Muscle of leg (tissue), 3 donors: ENCODE measurements at regions not wholly inside any gene's neighbourhood (a gene's known extent, or its start where the extent isn't known, plus 50 kb on each side); places are given as distances from the start of the nearest gene placed in this dataset.

ENCODE experiments used
- DNase-seq: peaks from one replicate; pipeline ENCODE4 v3.0.0; 2013
- H3K27ac ChIP-seq: one replicate; pipeline ENCODE4 v1.5.1; 2013; ENCODE audit warnings: mild to moderate bottlenecking, low read length, control low read depth
- H3K27me3 ChIP-seq: one replicate; pipeline ENCODE4 v1.6.1; 2013; ENCODE audit warnings: low read length; ENCODE audit not compliant: control insufficient read depth, insufficient read depth
- H3K36me3 ChIP-seq: one replicate; pipeline ENCODE4 v1.6.1; 2013; ENCODE audit warnings: low read length; ENCODE audit not compliant: control insufficient read depth, insufficient read depth
- H3K4me1 ChIP-seq: one replicate; pipeline ENCODE4 v1.6.1; 2013; ENCODE audit warnings: low read length; ENCODE audit not compliant: control insufficient read depth, insufficient read depth
- H3K4me3 ChIP-seq: one replicate; pipeline ENCODE4 v1.5.1; 2013; ENCODE audit warnings: low read length, control low read depth
- H3K9me3 ChIP-seq: replicated peaks from 2 replicates; pipeline ENCODE4 v1.6.1; 2013; ENCODE audit warnings: low read depth, low read length; ENCODE audit not compliant: control insufficient read depth
- WGBS: methylation state at CpG from one replicate; pipeline ENCODE4 v1.1.5; 2013; ENCODE audit warnings: missing lambda C conversion rate; ENCODE audit not compliant: insufficient coverage; 5-methylcytosine and 5-hydroxymethylcytosine counted together

DNA sequence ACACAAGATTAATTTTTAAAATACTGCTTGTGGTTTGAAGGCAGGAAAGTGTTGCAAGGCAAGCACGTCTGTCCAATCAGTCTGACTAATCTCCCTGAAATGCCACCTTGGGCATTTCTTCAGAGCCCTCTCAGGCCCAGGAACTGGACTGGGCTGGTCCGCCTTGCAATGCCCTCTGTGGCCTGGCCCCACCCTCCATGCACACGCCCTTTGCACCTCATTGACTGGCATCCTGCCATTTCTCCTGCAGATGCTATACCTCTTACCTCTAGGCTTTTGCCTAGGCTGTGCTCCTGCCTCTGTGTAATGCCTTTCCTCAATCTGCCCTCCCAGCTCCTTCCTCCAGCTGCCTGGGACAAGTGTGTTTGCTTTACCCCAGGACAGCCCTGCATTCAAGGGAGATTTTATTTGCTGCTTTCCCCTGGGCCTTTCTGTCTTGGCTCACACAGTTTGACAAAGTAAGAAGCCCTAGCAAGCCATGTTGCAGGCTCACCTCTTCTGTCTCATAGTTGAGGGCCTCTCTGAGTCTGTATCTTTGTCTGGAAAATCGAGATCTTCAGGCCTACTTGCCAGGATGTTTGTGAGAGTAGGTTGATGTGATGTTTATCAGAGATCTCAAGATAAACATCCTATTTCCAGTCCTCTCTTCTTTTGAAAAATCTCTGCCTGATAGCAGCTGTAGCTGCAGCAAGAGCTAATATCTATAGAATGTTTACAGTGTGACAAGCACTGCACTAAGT is 149.2 kb upstream of the JUN start:
- 60% methylated on average over 3 of the region's 4 CpGs for WGBS
- no peak overlapping the region for H3K27ac ChIP-seq
- DNase-seq, result no peak
- no peak overlapping the region for H3K4me3 ChIP-seq
- H3K4me1 ChIP-seq, result no peaks in the 10 kb centered on the region
- no peaks in the 10 kb centered on the region for H3K27me3 ChIP-seq
- no peaks in the 10 kb centered on the region for H3K9me3 ChIP-seq
- no peaks in the 10 kb centered on the region for H3K36me3 ChIP-seq

DNA sequence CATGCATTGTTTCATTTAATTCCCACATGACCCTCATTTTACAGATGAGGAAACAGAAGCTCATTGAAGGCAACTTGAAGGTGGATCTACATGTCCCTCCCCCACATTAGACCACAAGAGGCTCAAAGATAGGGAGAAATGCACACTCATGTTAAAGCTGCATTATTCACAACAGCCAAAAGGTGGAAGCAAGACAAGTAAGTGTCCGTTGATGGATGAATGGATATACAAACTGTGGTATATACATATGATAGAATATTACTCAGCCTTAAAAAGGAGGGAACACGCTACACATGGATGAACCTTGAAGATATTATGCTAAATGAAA is 149.7 kb upstream of the JUN start:
- Histone ChIP-seq H3K4me1 (no peaks in the 10 kb centered on the region), H3K36me3 (no peaks in the 10 kb centered on the region), H3K4me3 (no peak overlapping the region), H3K27ac (no peak overlapping the region), H3K27me3 (no peaks in the 10 kb centered on the region), H3K9me3 (no peaks in the 10 kb centered on the region)
- DNase-seq, result no peak
- no CpG with 5 or more reads among the region's 2 CpGs for WGBS

DNA sequence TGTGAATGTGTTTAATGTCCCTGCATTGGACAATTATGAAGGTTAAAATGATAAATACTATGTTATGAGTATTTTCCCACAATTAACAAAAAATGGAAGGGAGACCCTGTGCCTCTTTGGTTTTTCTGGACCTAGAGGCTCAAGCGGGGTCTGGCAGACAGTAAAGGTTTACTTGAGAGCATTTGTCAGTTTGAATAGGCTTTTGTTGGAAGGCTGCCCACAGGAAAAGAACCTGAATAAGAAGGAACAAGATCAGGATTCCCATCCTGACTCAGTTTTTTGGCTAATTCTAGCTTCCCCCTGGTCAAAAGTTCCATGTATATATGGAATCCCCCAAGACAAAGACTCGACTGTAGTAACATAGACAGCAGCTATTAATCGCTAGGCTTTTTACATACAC is 150.9 kb upstream of the JUN start:
- DNase-seq, result peak; percentile 17
- Histone ChIP-seq H3K9me3 (no peaks in the 10 kb centered on the region), H3K4me1 (no peaks in the 10 kb centered on the region), H3K27ac (no peak overlapping the region), H3K27me3 (no peaks in the 10 kb centered on the region), H3K4me3 (no peak overlapping the region), H3K36me3 (no peaks in the 10 kb centered on the region)
- no CpG with 5 or more reads among the region's 3 CpGs for WGBS

DNA sequence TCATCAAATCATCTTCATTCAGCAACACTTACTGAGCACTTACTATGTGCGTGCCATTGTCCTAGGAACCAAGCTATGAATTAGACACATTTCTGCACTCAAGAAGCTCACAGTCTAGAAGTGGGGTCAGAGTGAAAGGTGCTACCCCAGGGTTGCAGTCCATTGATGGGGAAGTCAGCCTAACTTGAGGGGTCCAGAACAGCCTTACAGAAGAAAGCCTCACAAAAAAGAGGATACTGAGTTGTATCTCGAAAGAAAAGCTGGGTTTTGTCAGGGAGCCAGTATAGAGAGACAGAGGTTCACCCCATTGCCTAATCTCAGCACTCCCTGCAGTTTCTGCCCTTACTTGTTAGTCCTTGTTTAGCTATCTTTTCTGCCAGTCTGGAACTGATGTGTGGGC is 153.1 kb upstream of the JUN start:
- no peak overlapping the region for H3K27ac ChIP-seq

DNA sequence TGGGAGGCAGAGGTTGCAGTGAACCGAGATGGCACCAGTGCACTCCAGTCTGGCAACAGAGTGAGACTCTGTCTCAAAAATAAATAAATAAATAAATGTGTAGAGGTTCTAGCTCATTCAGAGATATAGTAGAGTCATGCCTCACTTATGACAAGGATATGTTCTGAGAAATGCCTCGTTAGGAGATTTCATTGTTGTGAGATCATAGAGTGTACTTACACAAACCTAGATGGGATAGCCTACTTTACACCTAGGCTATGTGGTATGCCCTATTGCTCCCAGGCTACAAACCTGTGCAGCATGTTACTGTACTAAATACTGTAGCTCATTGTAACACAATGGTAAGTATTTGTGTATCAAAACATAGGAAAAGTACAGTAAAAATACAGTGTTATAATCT is 155.3 kb upstream of the JUN start:
- no peak for DNase-seq
- no peaks in the 10 kb centered on the region for H3K4me1 ChIP-seq
- no peak overlapping the region for H3K4me3 ChIP-seq
- no peaks in the 10 kb centered on the region for H3K36me3 ChIP-seq
- no peaks in the 10 kb centered on the region for H3K27me3 ChIP-seq
- H3K9me3 ChIP-seq, result no peaks in the 10 kb centered on the region
- no CpG with 5 or more reads among the region's 2 CpGs for WGBS
- H3K27ac ChIP-seq, result no peak overlapping the region

More for the DNA sequence above, 153.1 kb upstream of the JUN start:
- DNase-seq, result no peak
- Histone ChIP-seq H3K36me3 (no peaks in the 10 kb centered on the region), H3K27me3 (no peaks in the 10 kb centered on the region), H3K4me3 (no peak overlapping the region), H3K4me1 (no peaks in the 10 kb centered on the region), H3K9me3 (no peaks in the 10 kb centered on the region)
- 60% methylated on average over 1 of the region's 2 CpGs for WGBS

DNA sequence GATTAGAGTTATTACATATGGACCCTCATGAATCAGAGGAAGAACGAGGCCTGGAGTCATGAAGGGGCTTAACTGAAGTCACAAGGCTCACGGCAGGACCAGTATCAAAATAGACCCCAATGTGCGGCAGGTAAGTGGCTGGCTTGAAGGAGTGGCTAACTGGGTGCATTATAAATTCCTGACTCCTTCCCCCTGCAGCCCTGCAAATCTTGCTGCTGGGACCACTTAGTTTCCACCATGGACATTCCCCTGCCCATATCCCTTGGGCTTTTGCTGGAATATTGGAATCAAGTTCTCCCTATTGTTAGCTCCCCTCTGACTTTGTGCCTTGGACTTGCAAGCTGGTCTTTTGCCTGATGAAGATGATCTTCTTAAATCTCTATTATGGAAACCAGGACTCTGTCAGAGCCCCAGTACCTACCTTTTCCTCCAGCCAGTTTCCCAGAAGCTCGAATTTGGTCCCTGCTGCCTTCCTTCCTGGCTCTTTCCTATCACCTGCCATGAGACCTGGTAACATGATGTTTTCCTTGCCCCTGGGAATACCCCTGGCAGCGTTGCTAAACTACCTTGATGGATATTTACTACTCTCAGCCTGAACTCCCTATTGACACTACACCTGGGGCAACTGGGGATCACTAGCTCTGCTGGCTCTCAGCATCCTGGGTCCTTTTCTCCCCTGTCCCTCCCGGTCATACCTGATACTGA is 156.0 kb upstream of the JUN start:
- no peak overlapping the region for H3K27ac ChIP-seq
- DNase-seq, result no peak
- no peaks in the 10 kb centered on the region for H3K9me3 ChIP-seq
- H3K4me1 ChIP-seq, result no peaks in the 10 kb centered on the region
- H3K27me3 ChIP-seq, result no peaks in the 10 kb centered on the region
- no peaks in the 10 kb centered on the region for H3K36me3 ChIP-seq
- no peak overlapping the region for H3K4me3 ChIP-seq
- WGBS, result 81% methylated on average over 6 of the region's 6 CpGs

DNA sequence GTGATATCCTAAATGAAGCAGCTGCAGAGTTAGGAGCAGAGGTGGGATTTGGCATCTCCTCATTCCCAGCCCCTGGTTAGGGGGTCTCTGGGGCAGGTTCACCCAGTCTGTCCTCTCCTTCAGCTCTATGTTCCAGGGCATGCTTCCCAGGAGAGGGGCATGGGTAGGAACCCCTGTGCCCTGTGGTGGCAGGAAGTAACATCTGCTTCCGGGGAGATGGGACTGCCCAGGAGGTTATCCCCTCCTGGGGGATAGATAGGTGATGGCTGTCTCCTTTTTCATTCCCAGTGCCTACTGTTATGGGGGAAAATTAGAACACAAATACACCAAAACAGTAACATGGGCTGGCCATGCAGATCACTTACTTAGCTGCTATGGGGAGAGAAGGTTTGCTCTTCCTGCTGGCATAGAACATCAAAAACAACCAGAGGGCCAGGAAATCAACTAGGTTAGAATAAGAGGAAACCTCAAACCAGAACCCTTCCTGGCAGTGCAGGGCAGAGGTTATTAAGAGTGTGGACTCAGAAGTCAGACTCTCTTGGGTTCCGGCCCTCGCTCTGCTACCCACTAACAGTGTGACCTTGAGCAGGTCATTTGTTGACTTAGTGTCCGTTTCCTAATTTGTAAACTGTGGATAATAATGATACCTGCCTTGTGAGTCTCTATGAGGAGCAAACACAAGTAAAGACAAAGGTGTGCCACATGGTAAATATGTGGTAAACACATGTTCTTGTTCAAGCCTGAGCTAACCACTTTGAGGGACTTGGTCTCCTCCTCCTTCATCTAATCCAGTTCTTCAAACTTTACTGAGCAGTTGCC is 157.8 kb upstream of the JUN start:
- Histone ChIP-seq H3K27ac (no peak overlapping the region), H3K9me3 (peaks cover 2% of the 10 kb centered on the region)

DNA sequence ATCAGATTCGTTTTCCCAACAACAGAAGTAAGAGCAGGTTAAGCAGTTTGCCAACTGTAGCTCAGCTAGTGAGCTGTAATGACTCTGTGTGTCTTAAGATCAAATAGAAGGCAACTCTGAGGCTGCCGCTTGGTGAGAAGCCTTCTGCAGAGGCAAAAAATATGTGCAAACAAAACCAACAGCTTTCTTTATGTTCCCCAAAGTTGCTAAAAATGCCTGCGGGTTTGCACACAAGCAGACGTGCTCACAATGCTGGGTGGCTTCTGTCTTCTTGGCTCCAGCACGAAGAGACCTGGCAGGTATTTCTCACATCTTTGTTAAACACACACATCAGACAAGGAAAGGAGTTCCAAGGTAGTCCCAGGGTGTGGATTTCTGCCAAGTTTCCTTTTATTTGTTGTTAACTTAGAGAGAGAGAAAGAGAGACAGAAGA is 158.9 kb upstream of the JUN start:
- DNase-seq, result no peak
- WGBS, result 45% methylated on average over 2 of the region's 5 CpGs
- Histone ChIP-seq H3K27me3 (no peaks in the 10 kb centered on the region), H3K4me3 (no peak overlapping the region), H3K4me1 (no peaks in the 10 kb centered on the region), H3K36me3 (no peaks in the 10 kb centered on the region), H3K27ac (no peak overlapping the region), H3K9me3 (peaks cover 2% of the 10 kb centered on the region)

More for the DNA sequence above, 157.8 kb upstream of the JUN start:
- no peak for DNase-seq
- H3K27me3 ChIP-seq, result no peaks in the 10 kb centered on the region
- H3K4me1 ChIP-seq, result no peaks in the 10 kb centered on the region
- no peak overlapping the region for H3K4me3 ChIP-seq
- WGBS, result 60% methylated on average over 1 of the region's 4 CpGs
- H3K36me3 ChIP-seq, result no peaks in the 10 kb centered on the region

DNA sequence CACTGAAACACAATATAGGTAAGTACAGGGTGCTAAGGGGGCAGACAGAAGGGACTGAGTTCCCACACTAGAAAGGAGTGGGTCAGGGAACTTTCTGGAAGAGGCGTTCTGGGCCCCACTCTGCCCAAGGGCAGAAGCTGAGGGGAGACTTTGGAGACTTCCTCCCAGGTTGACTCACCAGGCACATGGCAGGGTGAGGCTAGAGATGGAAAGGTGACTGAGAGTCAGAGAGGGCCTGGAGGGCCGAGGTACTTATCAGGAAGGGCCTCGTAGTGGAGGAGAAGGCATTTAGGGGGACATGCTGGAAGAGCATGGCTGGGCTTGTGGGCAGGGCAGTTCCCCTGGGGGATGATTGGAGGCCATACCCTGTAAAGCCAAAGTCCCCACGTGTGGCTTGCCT is 159.9 kb upstream of the JUN start:
- WGBS, result 73% methylated on average over 4 of the region's 4 CpGs
- H3K4me1 ChIP-seq, result no peaks in the 10 kb centered on the region
- no peak for DNase-seq
- no peaks in the 10 kb centered on the region for H3K36me3 ChIP-seq
- H3K4me3 ChIP-seq, result no peak overlapping the region
- peaks cover 2% of the 10 kb centered on the region for H3K9me3 ChIP-seq
- no peak overlapping the region for H3K27ac ChIP-seq
- no peaks in the 10 kb centered on the region for H3K27me3 ChIP-seq

DNA sequence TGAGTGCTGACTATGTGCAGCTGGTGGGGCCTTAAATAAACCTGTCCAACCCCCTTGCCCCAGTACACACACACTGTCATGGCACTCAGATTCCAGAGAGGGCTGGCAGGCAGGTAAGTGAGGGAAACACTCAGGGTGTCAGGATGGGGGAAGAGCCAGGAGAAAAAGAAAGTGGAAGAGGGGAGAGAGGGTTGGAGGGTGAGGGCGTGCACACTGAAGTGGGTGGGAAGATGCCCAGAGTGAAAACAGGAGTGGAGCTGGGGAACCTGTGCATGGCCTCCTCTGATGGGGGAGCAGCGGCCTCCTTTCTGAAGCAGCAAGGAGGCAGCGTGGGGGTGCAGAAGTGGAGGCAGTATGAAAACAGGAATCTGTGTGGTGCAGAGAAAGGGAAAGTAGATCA is 160.6 kb upstream of the JUN start:
- Histone ChIP-seq H3K36me3 (no peaks in the 10 kb centered on the region), H3K27me3 (no peaks in the 10 kb centered on the region), H3K27ac (no peak overlapping the region), H3K4me3 (no peak overlapping the region), H3K9me3 (peaks cover 2% of the 10 kb centered on the region), H3K4me1 (no peaks in the 10 kb centered on the region)
- WGBS, result 80% methylated on average over 3 of the region's 3 CpGs
- DNase-seq, result no peak
